GM18858 (cell line): ENCODE measurements at regions not wholly inside any gene's neighbourhood (a gene's known extent, or its start where the extent isn't known, plus 50 kb on each side); places are given as distances from the start of the nearest gene placed in this dataset.
"Not testable (repeated sequence)": the region's sequence is repeated elsewhere in the genome, so short reads cannot be mapped to it uniquely, and the experiment has no call there.

Experiments
- ATAC-seq: cut with Tn5 transposase; IDR thresholded peaks from one replicate; pipeline ENCODE4 v1.9.1; 2021; ENCODE audit not compliant: unreplicated experiment

- ATAC-seq: no peak
These were observed 262.1 kb downstream of the BRINP2 start for GRCh38 chr1:177432897-177433296.

GRCh38 chr1:177431123-177431522, 260.4 kb downstream of the BRINP2 start:
- ATAC-seq: no peak

- no peak for ATAC-seq
These were observed 258.5 kb downstream of the BRINP2 start for GRCh38 chr1:177429234-177429633.

GRCh38 chr1:177427811-177428210, 257.1 kb downstream of the BRINP2 start:
- ATAC-seq: no peak

GRCh38 chr1:177426497-177426896, 255.7 kb downstream of the BRINP2 start:
- no peak for ATAC-seq

- ATAC-seq: no peak
These were observed 254.4 kb downstream of the BRINP2 start for GRCh38 chr1:177425199-177425598.

- no peak for ATAC-seq
These were observed 254.0 kb downstream of the BRINP2 start for GRCh38 chr1:177424744-177425143.

- no peak for ATAC-seq
These were observed 252.3 kb downstream of the BRINP2 start for GRCh38 chr1:177423090-177423489.

GRCh38 chr1:177413982-177414596, 243.3 kb downstream of the BRINP2 start:
- ATAC-seq: no peak

GRCh38 chr1:177411381-177411780, 240.6 kb downstream of the BRINP2 start:
- no peak for ATAC-seq

- ATAC-seq: no peak
These were observed 239.5 kb downstream of the BRINP2 start for GRCh38 chr1:177410179-177410766.

- ATAC-seq: not testable (repeated sequence)
These were observed 235.6 kb downstream of the BRINP2 start for GRCh38 chr1:177406323-177406722.

- no peak for ATAC-seq
These were observed 221.6 kb downstream of the BRINP2 start for GRCh38 chr1:177392336-177392735.

GRCh38 chr1:177385760-177386698, 215.3 kb downstream of the BRINP2 start:
- ATAC-seq: no peak

GRCh38 chr1:177384461-177384860, 213.7 kb downstream of the BRINP2 start:
- ATAC-seq: no peak

GRCh38 chr1:177383715-177384114, 213.0 kb downstream of the BRINP2 start:
- ATAC-seq: no peak

GRCh38 chr1:177377866-177378265, 207.1 kb downstream of the BRINP2 start:
- ATAC-seq: no peak

- no peak for ATAC-seq
These were observed 197.5 kb downstream of the BRINP2 start for GRCh38 chr1:177368255-177368654.

GRCh38 chr1:177366091-177366490, 195.3 kb downstream of the BRINP2 start:
- ATAC-seq: no peak

GRCh38 chr1:177360791-177361190, 190.0 kb downstream of the BRINP2 start:
- no peak for ATAC-seq

GRCh38 chr1:177356674-177357435, 186.1 kb downstream of the BRINP2 start:
- no peak for ATAC-seq
